HepG2 (cell line): ENCODE measurements at regions not wholly inside any gene's neighbourhood (a gene's known extent, or its start where the extent isn't known, plus 50 kb on each side); places are given as distances from the start of the nearest gene placed in this dataset.

Source experiments
- ATAC-seq: fragments of 200-7000 bp; cut with Tn5 transposase; 3 replicates; pipeline ENCODE4 v1.9.1; 2020; ENCODE audit warnings: mild to moderate bottlenecking, moderate library complexity
- BruUV-seq: library from RNA; stranded (reverse); fragments of 400-500 nt; replicated peaks from 2 replicates; lab custom pipeline; 2021; lab: Mats Ljungman, UMichigan
- CTCF ChIA-PET: fragments of 300-600 bp; formaldehyde crosslinking; extraction: SDS; loops from one replicate; lab custom pipeline; 2021; ENCODE audit warnings: low total read pairs, inconsistent platforms, low intra/inter-chr PET ratio; lab: Yijun Ruan, JAX
- POLR2A ChIA-PET: fragments of 350-600 bp; sonication (Branson Sonifier 250); formaldehyde crosslinking; loops from one replicate; lab custom pipeline; 2020; ENCODE audit warnings: antibody characterized with exemption, inconsistent platforms; lab: Yijun Ruan, JAX
- DNase-seq: peaks from one replicate; pipeline ENCODE4 v3.0.0-alpha.2; 2015; ENCODE audit warnings: low spot score
- FAIRE-seq: peaks from 3 replicates; lab custom pipeline; 2011; peaks lifted over from hg19 to GRCh38; lab: Jason Lieb, UNC
- H2AFZ ChIP-seq: one replicate; pipeline ENCODE4 v1.6.1; 2011; ENCODE audit warnings: low read length, inconsistent platforms
- H3K27ac ChIP-seq: fragments of 300-600 bp; 3 replicates; pipeline ENCODE4 v1.8.0; 2011; ENCODE audit warnings: mixed run types, mild to moderate bottlenecking, mixed read lengths, low read length, inconsistent platforms; ENCODE audit not compliant: insufficient read depth; ENCODE audit errors: extremely low read length
- H3K27me3 ChIP-seq, 2 experiments: fragments of 200-600 bp in 1 of 2; 2 replicates in 1 of 2; 3 replicates in 1 of 2; pipeline versions ENCODE4 v1.6.0 to v1.8.0; 2011; ENCODE audit warnings: low read length in 2 of 2, mild to moderate bottlenecking in 2 of 2, moderate library complexity in 2 of 2, inconsistent platforms in 1 of 2; ENCODE audit not compliant: insufficient read depth in 2 of 2, control insufficient read depth in 1 of 2
- H3K36me3 ChIP-seq, 2 experiments: fragments of 200-600 bp in 1 of 2; replicated peaks in 1 of 2; 2 replicates in 1 of 2; 3 replicates in 1 of 2; pipeline versions ENCODE4 v1.5.1 to v1.8.0; 2011; ENCODE audit warnings: low read length in 2 of 2, inconsistent platforms in 1 of 2; ENCODE audit not compliant: insufficient read depth in 2 of 2, control insufficient read depth in 1 of 2
- H3K4me1 ChIP-seq: 2 replicates; pipeline ENCODE4 v1.5.1; 2012; ENCODE audit warnings: low read length, inconsistent platforms; ENCODE audit not compliant: insufficient read depth
- H3K4me2 ChIP-seq: 2 replicates; pipeline ENCODE4 v1.6.0; 2011; ENCODE audit warnings: low read depth, low read length, inconsistent platforms
- H3K4me3 ChIP-seq, 3 experiments: fragments of 200-600 bp in 1 of 3; sonication (generic), shearing (Covaris generic) in 1 of 3; replicated peaks in 1 of 3; 2 replicates each; pipeline ENCODE4 v1.5.1; 2011 to 2016; ENCODE audit warnings: low read length in 3 of 3, inconsistent platforms in 2 of 3, low read depth in 2 of 3, mild to moderate bottlenecking in 2 of 3, control low read depth in 1 of 3, mixed read lengths in 1 of 3; ENCODE audit not compliant: insufficient read depth in 1 of 3
- H3K79me2 ChIP-seq: one replicate; pipeline ENCODE4 v1.6.1; 2011; ENCODE audit warnings: low read length, inconsistent platforms; ENCODE audit not compliant: insufficient read depth
- H3K9ac ChIP-seq: 2 replicates; pipeline ENCODE4 v1.6.0; 2011; ENCODE audit warnings: mild to moderate bottlenecking, low read depth, low read length, inconsistent platforms; ENCODE audit not compliant: insufficient read depth
- H3K9me3 ChIP-seq: 2 replicates; pipeline ENCODE4 v1.5.1; 2012; ENCODE audit warnings: mild to moderate bottlenecking, low read length
- H4K20me1 ChIP-seq: 2 replicates; pipeline ENCODE4 v1.6.0; 2011; ENCODE audit warnings: inconsistent platforms, mild to moderate bottlenecking, low read length, moderate library complexity; ENCODE audit not compliant: insufficient read depth
- CEBPG ChIP-seq: IDR thresholded peaks from 2 replicates; pipeline ENCODE4 v1.6.1; 2016
- GLI4 ChIP-seq: sonication (generic); formaldehyde crosslinking; IDR thresholded peaks from 2 replicates; pipeline ENCODE4 v1.5.1; 2020; ENCODE audit warnings: missing genetic modification reagents, mild to moderate bottlenecking, moderate library complexity, borderline replicate concordance
- GPBP1L1 ChIP-seq: sonication (generic); formaldehyde crosslinking; IDR thresholded peaks from 2 replicates; pipeline ENCODE4 v1.5.0; 2020; ENCODE audit warnings: mild to moderate bottlenecking, missing genetic modification reagents
- NCOA2 ChIP-seq: sonication (generic); formaldehyde crosslinking; IDR thresholded peaks from 2 replicates; pipeline ENCODE4 v1.8.0; 2022; ENCODE audit warnings: inconsistent platforms
- ZNF292 ChIP-seq: sonication (generic); formaldehyde crosslinking; IDR thresholded peaks from 2 replicates; pipeline ENCODE4 v1.8.1; 2022; ENCODE audit warnings: mild to moderate bottlenecking, low read depth, missing genetic modification reagents, borderline replicate concordance
- ZNF619 ChIP-seq: sonication (generic); formaldehyde crosslinking; IDR thresholded peaks from 2 replicates; pipeline ENCODE4 v1.4.0; 2020; ENCODE audit warnings: mild to moderate bottlenecking, missing genetic modification reagents
- whole genome bisulfite sequencing: methylation state at CpG from one replicate; pipeline ENCODE4 v1.1.6; 2017; ENCODE audit warnings: low lambda C conversion rate; 5-methylcytosine and 5-hydroxymethylcytosine counted together
- in situ Hi-C: cut with HindIII; loops from 2 replicates; pipeline ENCODE4 v1.10.0; 2017; ENCODE audit warnings: low pct_unique_long_range_greater_than_20kb; ENCODE audit not compliant: extremely low pct_ligation_motif_present
- intact Hi-C: fragments of 100-400 bp; cut with micrococcal nuclease; formaldehyde crosslinking; loops from one replicate; pipeline ENCODE4 v1.10.0; 2022; ENCODE audit not compliant: unreplicated experiment

GRCh38 chr14:53525608-53526007 is 372.5 kb upstream of the DDHD1 start (continued):
- TF ChIP-seq GPBP1L1 (CRISPR knock-in tag): no peak
- TF ChIP-seq GLI4 (CRISPR knock-in tag): no peak
- no peak for TF ChIP-seq NCOA2
- peak; percentile 58 for TF ChIP-seq CEBPG (CRISPR knock-in tag)

- H3K27ac ChIP-seq: no peak overlapping the region
- WGBS: 37% methylated on average over 4 of the region's 4 CpGs
- H4K20me1 ChIP-seq: no peaks in the 10 kb centered on the region
- FAIRE-seq: no peak
- in situ Hi-C loops (no loop called here), intact Hi-C loops (no loop called here)
- H3K4me1 ChIP-seq: peaks cover 22% of the 10 kb centered on the region
- CTCF ChIA-PET: no interaction called here
- POLR2A ChIA-PET: no interaction called here
- H3K79me2 ChIP-seq: no peaks in the 10 kb centered on the region
- TF ChIP-seq ZNF619: no peak
- H3K4me3 ChIP-seq: no peak overlapping the region
- no peaks in the 10 kb centered on the region for H3K36me3 ChIP-seq
- no peak overlapping the region for H3K4me2 ChIP-seq
- H3K9ac ChIP-seq: no peak overlapping the region
- no peak for ATAC-seq
- H3K27me3 ChIP-seq: no peaks in the 10 kb centered on the region
- BruUV-seq: no TSS peak
- H2AFZ ChIP-seq: no peak overlapping the region
- no peaks in the 10 kb centered on the region for H3K9me3 ChIP-seq
- DNase-seq: no peak
Measured at GRCh38 chr14:53524391-53524790, 371.3 kb upstream of the DDHD1 start.

GRCh38 chr14:53523226-53523625 is 370.1 kb upstream of the DDHD1 start:
- H3K36me3 ChIP-seq: no peaks in the 10 kb centered on the region
- CTCF ChIA-PET: no interaction called here
- no peak overlapping the region for H3K4me2 ChIP-seq
- H3K4me3 ChIP-seq: no peak overlapping the region
- H3K27ac ChIP-seq: no peak overlapping the region
- no peaks in the 10 kb centered on the region for H3K79me2 ChIP-seq
- BruUV-seq: no TSS peak
- intact Hi-C loops (no loop called here), in situ Hi-C loops (no loop called here)
- TF ChIP-seq ZNF292 (CRISPR knock-in tag): no peak
- ATAC-seq: no peak
- POLR2A ChIA-PET: no interaction called here
- no peaks in the 10 kb centered on the region for H3K9me3 ChIP-seq
- peaks cover 22% of the 10 kb centered on the region for H3K4me1 ChIP-seq
- WGBS: 42% methylated on average over 3 of the region's 3 CpGs
- H3K27me3 ChIP-seq: no peaks in the 10 kb centered on the region
- H3K9ac ChIP-seq: no peak overlapping the region
- no peaks in the 10 kb centered on the region for H4K20me1 ChIP-seq
- FAIRE-seq: no peak
- peak; percentile 31 for DNase-seq
- no peak overlapping the region for H2AFZ ChIP-seq
